ENCODE measurements at regions not wholly inside any gene's neighbourhood (a gene's known extent, or its start where the extent isn't known, plus 50 kb on each side); places are given as distances from the start of the nearest gene placed in this dataset.
"Not testable (repeated sequence)": the region's sequence is repeated elsewhere in the genome, so short reads cannot be mapped to it uniquely, and the experiment has no call there.

DNA sequence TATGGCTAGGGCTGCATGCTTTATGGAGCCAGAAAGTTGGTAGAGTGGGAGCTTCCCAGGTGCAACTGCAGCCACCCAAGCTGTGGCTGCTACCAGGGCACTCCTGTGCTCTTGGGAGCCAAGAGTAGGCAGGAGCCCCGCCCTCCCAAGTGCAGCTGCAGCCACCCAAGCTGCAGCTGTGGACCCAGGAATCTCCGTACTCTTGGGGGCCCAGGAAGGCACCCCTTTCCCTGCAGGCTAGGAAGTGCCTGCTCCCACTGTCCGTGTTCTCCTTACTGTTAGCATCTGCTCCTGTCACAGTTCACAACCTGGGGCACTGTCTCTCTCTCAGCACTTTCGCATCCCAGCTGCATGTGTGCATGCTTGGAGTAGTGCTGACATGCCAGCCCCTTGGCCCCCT is 1718.4 kb downstream of the SPATA31A7 start:
- not testable (repeated sequence) for H3K4me3 Mint-ChIP-seq; H3K27ac Mint-ChIP-seq; H3K79me1 ChIP-seq (ENCODE audit: insufficient read depth, low read depth, low read length, poor library complexity, severe bottlenecking); H4K5ac ChIP-seq (ENCODE audit: insufficient read length, low read depth, low read length); H3K4me1 ChIP-seq (ENCODE audit: insufficient read depth, low read length); H2AK5ac ChIP-seq (ENCODE audit: insufficient read length, low read length); H3K27me3 Mint-ChIP-seq (ENCODE audit: low read depth); H4K8ac ChIP-seq (replicated peaks; ENCODE audit: insufficient read length, low read depth, low read length); H2BK120ac ChIP-seq (ENCODE audit: low read depth, low read length, poor library complexity, severe bottlenecking); H3K36me3 Mint-ChIP-seq (ENCODE audit: insufficient read depth in 1 of 3, low read depth in 3 of 3); H3K14ac ChIP-seq (ENCODE audit: insufficient read depth, low read length); H3K79me2 ChIP-seq (ENCODE audit: insufficient read depth, low read length); H3K9ac ChIP-seq (ENCODE audit: extremely low read depth, insufficient read length, low read length); H3K27me3 ChIP-seq (ENCODE audit: insufficient read depth, low read length); H2BK15ac ChIP-seq (ENCODE audit: low read depth, low read length); H3K4ac ChIP-seq (ENCODE audit: low read depth, low read length); H4K91ac ChIP-seq (ENCODE audit: insufficient read length, low read depth, low read length); DNase-seq; H3K4me1 Mint-ChIP-seq; H3K18ac ChIP-seq (ENCODE audit: insufficient read length, low read depth, low read length); H3K23me2 ChIP-seq (ENCODE audit: insufficient read length, low read depth, low read length, poor library complexity, severe bottlenecking); H2AFZ ChIP-seq (ENCODE audit: low read length); H2BK12ac ChIP-seq (ENCODE audit: insufficient read length, low read depth, low read length); H4K20me1 ChIP-seq (ENCODE audit: control insufficient read depth, insufficient read depth, insufficient read length); H3K4me2 ChIP-seq (ENCODE audit: insufficient read depth, insufficient read length, low read length); H3K9me3 ChIP-seq (ENCODE audit: control insufficient read depth, low read depth, low read length); H3K56ac ChIP-seq (ENCODE audit: insufficient read length, low read depth, low read length); H3K27ac ChIP-seq (ENCODE audit: insufficient read length, low read depth, low read length); H3T11ph ChIP-seq (ENCODE audit: low read length); H2BK20ac ChIP-seq (ENCODE audit: low read depth, low read length, poor library complexity, severe bottlenecking); H3K9me3 Mint-ChIP-seq; H3K23ac ChIP-seq (ENCODE audit: insufficient read length, low read depth, low read length); H2BK5ac ChIP-seq (ENCODE audit: insufficient read length, low read length)
- no CpG with 5 or more reads among the region's 4 CpGs for WGBS (ENCODE audit: extremely low coverage, insufficient read length, low lambda C conversion rate)

DNA sequence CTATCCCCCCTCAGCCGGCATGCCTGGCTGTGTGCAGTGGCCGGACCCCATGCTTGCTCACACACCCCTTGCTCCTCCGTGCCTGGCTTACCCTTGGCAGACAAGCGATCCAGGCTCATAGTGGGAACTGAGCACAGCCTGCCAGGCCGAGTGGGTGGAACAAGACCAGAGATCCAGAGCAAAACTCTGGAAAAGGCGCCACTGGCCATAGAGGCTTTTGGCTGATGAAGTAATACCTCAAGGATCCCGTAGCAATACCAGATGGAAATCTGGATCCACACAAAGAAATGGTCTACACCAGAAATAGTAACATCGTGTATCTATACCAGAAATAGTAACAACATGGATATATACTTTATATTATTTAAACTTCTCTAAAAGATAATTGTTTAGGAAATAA is 1719.6 kb downstream of the SPATA31A7 start:
- not testable (repeated sequence) for H3K27me3 ChIP-seq (ENCODE audit: insufficient read depth, low read length); H4K5ac ChIP-seq (ENCODE audit: insufficient read length, low read depth, low read length); H3K36me3 Mint-ChIP-seq (ENCODE audit: insufficient read depth in 1 of 3, low read depth in 3 of 3); DNase-seq; H3K4me2 ChIP-seq (ENCODE audit: insufficient read depth, insufficient read length, low read length); H2BK15ac ChIP-seq (ENCODE audit: low read depth, low read length); H3K4me1 Mint-ChIP-seq; H4K20me1 ChIP-seq (ENCODE audit: control insufficient read depth, insufficient read depth, insufficient read length); H3K9ac ChIP-seq (ENCODE audit: extremely low read depth, insufficient read length, low read length); H3K23me2 ChIP-seq (ENCODE audit: insufficient read length, low read depth, low read length, poor library complexity, severe bottlenecking); H3K4ac ChIP-seq (ENCODE audit: low read depth, low read length); H3K79me2 ChIP-seq (ENCODE audit: insufficient read depth, low read length); H2BK20ac ChIP-seq (ENCODE audit: low read depth, low read length, poor library complexity, severe bottlenecking); H3K23ac ChIP-seq (ENCODE audit: insufficient read length, low read depth, low read length); H3K4me1 ChIP-seq (ENCODE audit: insufficient read depth, low read length); H3K27ac Mint-ChIP-seq; H2AK5ac ChIP-seq (ENCODE audit: insufficient read length, low read length); H3K9me3 ChIP-seq (ENCODE audit: control insufficient read depth, low read depth, low read length); H4K91ac ChIP-seq (ENCODE audit: insufficient read length, low read depth, low read length); H3K14ac ChIP-seq (ENCODE audit: insufficient read depth, low read length); H3K27ac ChIP-seq (ENCODE audit: insufficient read length, low read depth, low read length); H3K9me3 Mint-ChIP-seq; H2BK120ac ChIP-seq (ENCODE audit: low read depth, low read length, poor library complexity, severe bottlenecking); H2AFZ ChIP-seq (ENCODE audit: low read length); H2BK5ac ChIP-seq (ENCODE audit: insufficient read length, low read length); H3K56ac ChIP-seq (ENCODE audit: insufficient read length, low read depth, low read length); H3T11ph ChIP-seq (ENCODE audit: low read length); H3K18ac ChIP-seq (ENCODE audit: insufficient read length, low read depth, low read length); H3K79me1 ChIP-seq (ENCODE audit: insufficient read depth, low read depth, low read length, poor library complexity, severe bottlenecking); H3K4me3 Mint-ChIP-seq; H4K8ac ChIP-seq (replicated peaks; ENCODE audit: insufficient read length, low read depth, low read length); H2BK12ac ChIP-seq (ENCODE audit: insufficient read length, low read depth, low read length)
- no CpG with 5 or more reads among the region's 8 CpGs for WGBS (ENCODE audit: extremely low coverage, insufficient read length, low lambda C conversion rate)
- H3K27me3 Mint-ChIP-seq (ENCODE audit: low read depth): peaks cover 11% of the 10 kb centered on the region
